NCI-H1694 treated with DMSO at 0.1 percent for 48 hours (cell line): ENCODE measurements at regions not wholly inside any gene's neighbourhood (a gene's known extent, or its start where the extent isn't known, plus 50 kb on each side); places are given as distances from the start of the nearest gene placed in this dataset.

Experiments
- DNase-seq: peaks from one replicate; lab custom pipeline; 2025; lab: John Stamatoyannopoulos, UW

DNA sequence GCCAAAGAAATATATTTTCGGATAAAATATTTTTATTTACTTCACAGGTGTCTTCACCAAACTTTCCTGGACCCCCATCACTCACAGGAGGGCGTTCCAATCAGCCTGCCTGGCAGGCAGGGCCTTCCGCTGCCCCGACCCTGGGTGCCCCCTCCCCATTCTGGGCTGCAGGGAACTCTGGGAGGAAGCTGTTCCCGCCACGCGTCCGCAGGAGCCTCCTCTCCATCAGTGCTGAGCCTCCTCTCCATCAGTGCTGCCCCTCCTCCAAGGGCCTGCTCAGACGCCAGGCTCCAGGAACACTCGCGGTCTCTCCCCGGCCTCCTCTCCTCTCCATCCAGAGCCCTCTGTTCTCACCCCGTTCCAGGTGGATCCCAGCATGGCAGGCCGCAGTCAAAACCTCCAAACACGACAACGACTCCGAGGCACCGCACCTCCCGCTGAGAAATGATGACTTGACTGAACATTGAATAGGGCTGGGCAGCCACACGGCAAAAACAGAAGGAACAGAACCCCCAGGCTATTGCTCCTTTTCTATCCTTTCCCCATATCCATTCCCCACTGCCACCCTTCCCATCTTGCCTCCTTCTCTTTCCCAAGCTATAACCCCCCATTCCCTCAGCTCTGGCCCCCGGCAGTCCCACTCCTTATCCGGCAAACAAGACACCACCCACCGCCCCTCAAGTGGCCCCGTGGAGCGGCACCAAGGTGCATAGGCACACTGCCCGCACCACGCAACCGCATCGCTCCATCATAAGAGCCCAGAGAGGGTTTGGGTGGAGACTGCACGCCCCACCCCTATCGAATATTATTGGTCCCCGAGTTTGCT lies 268.6 kb upstream of the RAB6C start:
- no peak for DNase-seq

DNA sequence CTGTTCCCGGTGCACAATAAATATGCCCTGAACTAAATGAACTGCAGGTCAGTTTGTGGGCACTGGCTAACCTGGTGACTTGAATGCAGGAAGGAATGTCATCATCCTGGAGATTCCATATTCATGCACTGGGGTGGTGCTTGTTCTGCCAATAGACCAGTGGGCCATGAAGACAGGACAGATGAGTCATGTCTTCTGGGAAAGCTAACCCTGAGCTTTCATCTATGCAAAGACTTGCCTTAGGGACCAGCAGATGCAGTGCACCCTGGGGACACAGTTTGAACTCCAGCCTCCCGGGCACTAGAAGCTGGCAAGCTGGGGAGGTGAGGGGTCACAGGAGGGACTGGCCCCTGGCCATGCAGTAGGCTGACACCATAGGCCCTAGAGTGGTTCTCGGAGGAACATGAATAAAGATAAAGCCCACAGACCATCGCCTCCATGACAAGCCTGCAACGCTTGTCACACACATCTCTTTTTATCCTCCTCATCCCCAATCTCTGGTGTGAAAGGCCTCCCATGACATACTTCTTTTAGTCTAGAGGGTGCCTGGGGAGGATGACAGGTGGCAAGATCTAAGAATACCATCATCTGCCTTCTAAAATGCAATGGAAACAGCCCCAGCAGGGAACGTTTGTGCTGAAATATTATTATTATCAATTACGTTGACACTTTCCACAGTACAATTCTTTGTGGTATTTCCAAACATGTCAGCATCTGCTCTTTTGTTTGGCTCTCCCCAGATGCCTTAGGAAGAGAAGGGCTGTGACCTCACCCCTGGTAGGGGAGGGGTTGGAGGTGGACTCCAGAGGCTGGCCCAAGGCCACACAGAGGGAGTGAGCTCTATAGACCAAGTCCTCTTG lies 267.4 kb upstream of the RAB6C start:
- no peak for DNase-seq

DNA sequence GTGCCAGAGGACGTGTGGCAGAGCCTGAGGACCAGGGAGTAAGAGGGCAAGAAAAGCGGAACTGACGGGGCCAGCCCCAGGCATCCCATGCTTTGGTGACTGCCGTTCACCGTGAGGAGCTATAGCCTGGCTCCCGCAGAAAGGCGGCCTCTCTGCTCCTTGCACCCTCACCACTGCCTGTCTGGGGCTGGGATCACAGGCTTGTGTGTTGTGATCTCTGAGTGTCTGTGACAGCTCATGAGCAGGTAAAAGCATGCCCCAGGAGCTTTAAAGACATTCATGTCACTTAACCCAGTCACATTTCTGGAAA lies 266.8 kb upstream of the RAB6C start:
- no peak for DNase-seq

- no peak for DNase-seq
These were observed 266.1 kb upstream of the RAB6C start for GRCh38 chr2:129713337-129713736.

DNA sequence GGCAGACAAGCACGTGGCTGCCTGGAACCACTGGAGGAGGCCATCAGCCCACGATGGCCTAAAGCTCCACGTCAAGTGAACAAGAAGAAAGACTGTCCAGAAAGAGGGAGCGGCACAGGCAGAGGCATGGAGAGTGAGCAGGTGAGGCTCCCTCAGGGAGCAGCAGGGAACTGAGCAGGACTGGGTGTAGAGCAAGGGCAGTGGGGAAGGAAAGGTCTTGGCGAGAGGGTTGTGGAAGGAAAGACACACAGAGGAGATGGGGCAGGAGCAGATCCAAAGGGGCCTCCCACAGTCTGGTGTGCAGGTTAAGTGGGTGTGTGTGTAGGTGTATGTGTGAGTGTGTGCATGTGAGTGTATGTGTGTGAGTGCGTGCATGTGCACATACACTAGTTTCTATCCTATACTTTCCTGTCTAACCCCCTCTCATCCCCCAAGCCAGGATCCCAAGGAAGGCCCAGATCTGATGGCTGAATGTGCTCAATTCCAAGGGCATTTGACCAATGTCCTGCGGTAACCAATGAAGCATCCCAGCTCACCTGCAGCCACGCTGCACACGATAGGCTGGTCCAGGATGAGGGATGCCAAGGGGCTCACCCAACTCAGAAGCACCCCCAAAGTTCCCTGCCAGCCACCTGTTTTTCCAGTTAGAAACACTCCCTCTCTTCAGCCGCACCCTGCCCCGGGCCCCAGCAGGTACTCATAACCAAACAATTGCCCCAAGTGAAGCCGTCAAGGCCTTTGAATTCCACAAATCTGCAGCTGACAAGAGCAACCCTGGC lies 262.5 kb upstream of the RAB6C start:
- DNase-seq, result no peak

DNA sequence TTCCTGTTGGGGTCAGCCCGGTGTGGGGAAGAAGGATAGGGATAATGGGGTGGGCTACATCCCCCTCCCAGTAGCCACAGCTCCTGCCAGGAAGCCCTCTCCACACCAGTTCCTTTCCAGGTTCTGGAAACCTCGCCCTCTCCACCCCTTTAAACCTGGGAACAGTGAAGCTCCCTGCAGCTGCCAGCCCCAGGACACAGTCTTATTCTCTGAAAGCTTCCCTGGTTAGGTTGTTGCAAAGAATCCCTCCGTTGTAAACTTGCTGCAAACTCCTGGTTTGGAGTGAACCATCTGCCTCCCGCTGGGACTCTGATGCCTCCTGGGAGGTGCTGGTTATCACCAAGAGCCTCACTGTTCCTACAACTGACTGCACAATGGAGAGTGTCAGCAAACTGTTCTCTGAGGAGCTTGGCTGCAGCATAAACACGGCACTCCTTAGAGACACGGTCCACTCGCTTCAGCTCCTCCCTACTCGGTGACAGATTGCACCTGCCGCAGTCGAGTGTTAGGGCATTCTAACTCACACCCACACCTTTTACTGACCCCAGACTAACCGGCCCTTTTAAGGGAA lies 261.8 kb upstream of the RAB6C start:
- DNase-seq, result no peak

- DNase-seq, result no peak
These were observed 260.1 kb upstream of the RAB6C start for GRCh38 chr2:129719335-129719734.

DNA sequence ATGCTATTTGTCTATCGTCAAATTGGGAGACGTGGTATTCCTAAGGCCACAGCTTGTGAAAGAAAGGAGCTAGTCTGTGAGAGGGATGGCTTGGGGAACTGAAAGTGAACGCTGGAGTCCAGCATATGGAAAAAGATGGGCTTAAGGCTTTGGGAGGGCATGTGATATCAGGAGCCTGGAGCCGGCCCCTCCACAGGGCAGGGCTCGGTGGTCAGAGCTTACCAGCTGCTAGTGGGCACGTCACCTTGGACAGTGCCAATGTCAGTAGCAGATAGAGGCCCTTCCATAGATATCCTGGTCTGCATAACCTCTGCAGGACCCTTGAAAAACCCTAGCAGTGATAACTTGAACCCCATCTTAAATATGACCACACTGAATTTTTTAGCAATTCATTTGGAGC lies 259.1 kb upstream of the RAB6C start:
- no peak for DNase-seq

DNA sequence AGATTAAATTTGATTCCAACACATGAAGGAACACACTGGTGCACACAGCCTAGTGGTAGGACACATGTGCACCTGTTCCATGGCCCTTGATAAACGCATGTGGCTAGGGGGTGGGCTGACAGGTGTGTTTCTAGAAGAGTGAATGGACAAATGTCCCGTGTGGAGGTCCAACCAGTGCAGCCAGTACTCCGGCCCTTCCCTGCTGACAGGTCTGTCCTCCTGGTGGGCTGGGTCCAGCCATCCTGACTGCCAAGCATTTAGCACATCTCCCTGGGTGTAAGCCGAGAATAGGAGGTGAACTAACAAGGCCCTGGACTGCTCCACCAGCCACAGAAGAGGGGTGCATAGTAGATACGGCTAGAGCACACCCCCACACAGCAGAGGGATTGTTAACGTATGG lies 258.7 kb upstream of the RAB6C start:
- DNase-seq, result no peak

GRCh38 chr2:129721236-129721635 lies 258.2 kb upstream of the RAB6C start:
- no peak for DNase-seq

DNA sequence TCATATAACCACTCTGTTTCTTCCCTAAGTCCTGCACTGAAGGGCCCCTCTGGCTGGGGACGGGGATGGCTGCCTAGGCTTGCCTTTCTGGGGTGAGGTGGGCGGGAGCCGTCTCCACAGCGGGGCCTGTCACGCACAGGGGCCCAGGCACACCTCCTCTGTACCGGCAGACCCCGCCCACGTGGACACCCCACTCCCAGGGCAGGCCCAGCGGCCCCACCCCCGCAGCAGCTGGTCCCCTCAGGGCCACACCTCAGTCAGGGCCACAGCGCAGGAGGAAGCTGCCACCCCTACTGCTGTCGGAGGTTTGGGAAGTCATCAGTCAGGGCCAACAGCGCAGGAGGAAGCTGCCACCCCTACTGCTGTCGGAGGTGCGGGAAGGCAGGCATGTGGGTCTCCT lies 257.6 kb upstream of the RAB6C start:
- no peak for DNase-seq

GRCh38 chr2:129722306-129723019 lies 257.0 kb upstream of the RAB6C start:
- DNase-seq, result no peak

DNA sequence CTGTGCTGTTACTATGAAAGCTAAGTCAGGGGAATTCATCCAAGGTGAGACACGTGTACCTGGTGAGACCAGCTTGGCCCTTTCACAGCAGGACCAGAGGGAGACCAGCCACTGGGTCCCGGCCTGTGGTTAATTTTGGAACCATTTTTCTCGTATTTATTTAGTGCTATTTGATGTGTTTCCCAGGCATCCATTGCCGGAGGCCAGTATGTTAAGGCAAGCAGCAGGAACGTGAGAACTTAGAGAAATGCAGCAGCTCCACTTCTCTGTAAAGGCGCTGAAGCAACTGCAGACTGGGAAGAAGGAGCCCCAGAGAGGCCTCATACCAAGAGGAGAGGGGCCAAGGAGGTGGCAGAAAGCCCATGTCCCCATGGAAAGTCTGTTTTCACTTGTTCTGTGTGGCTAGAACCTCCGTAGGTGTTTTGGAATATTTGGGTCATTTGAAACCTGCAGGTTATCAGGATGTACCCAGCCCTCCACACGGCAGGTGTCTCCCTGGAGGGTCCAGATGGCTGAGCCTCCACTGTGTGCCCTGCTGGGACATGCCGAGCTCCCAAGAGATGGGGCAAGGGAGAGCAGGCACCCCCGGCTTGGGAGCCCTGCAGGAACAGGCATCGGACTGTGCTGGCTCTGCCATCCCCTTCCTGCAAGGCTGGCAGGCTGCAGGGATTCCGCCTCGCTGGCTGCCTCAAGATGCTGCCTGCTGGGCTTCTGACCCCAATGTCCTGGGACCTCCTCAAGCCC lies 256.0 kb upstream of the RAB6C start:
- DNase-seq, result no peak

DNA sequence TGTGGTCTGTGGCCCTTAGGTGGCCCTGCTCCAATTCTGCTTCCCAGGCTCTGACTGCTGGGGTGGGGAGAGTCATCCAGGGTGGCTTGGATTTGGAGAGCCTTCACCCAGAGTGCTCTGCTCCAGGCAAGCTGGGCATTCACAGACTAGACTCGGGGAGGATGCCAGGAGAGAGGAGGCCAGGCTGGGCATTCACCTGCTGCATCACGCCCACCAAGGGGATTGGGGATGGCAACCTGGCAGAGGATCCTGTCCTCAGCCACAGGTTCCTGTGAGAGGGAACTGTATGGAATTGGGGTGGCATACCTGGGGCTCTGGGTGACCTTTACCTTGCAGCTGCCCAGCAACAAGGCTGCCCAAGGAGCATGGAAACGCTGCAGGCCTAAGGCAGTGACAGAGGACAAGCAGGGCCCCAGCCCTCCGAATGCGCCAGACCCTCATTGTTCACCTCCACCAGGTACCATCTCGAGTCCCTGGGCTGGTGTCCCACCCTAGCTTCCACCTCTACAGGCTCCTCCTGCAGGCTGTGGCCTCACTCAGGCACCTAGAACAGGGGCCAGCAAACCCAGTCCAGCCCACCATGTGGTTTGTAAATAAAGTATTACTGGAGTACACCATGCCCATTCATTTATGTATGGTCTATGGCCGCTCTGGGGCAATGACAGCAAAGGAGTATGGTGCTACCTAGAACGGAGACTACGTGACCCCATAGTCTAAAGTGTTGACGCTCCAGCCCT lies 255.3 kb upstream of the RAB6C start:
- DNase-seq, result no peak

GRCh38 chr2:129726216-129726615 lies 253.2 kb upstream of the RAB6C start:
- no peak for DNase-seq

GRCh38 chr2:129727286-129727685 lies 252.2 kb upstream of the RAB6C start:
- DNase-seq, result no peak

- DNase-seq, result no peak
These were observed 251.2 kb upstream of the RAB6C start for GRCh38 chr2:129728035-129728972.

DNA sequence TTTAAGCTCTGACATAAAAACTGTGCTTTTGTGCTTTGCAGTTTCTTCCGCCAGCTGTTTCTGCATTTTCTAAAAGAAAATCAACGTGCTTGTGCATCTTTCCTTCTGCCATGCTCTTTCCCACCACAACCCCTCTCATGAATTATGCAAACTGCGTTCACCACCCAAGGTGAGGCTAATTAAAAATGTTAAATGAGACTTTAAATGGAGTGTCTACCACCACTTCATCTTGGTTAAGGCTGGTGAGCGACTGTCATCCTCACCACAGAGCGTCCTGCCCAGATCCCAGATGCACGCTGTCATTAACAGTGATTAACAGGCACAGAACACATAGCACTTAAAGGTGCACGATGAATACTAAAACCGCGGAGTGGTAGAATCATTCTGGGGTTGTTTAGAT lies 250.5 kb upstream of the RAB6C start:
- DNase-seq, result no peak

DNA sequence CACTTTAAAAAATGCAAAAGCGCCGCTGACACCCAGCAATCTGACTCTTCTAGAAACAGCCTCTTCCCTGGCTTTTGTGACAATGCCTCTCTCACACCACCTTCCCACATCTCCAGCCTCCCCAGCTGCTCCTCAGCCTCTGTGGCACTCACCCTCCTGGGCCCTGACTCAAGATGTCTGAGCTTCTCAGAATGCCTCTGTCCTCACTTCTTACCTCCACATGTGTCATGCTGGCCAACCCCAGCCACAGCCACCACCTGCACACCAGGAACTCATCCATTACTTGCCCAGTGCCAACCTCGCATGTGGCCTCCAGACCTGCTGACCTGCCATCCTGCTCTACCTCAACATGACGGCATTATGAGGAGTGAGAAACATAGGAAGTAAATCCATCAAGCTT lies 249.8 kb upstream of the RAB6C start:
- no peak for DNase-seq
